ENCODE measurements at regions not wholly inside any gene's neighbourhood (a gene's known extent, or its start where the extent isn't known, plus 50 kb on each side); places are given as distances from the start of the nearest gene placed in this dataset.

- H3K27me3 ChIP-seq: no peaks in the 10 kb centered on the region
- TF ChIP-seq POLR2A (IDR thresholded peaks at IDR 0.05) (no peak), CTCF (IDR thresholded peaks at IDR 0.05) (no peak)
- no peaks in the 10 kb centered on the region for H3K9me3 ChIP-seq
- intact Hi-C loops (cut with DNase I; ENCODE audit: low total_unique reads): no loop called here
- no peaks in the 10 kb centered on the region for H3K4me1 ChIP-seq
- H3K4me3 ChIP-seq: no peak overlapping the region
- H3K27ac ChIP-seq: no peak overlapping the region
- no peaks in the 10 kb centered on the region for H3K36me3 ChIP-seq
- no peak for DNase-seq
Measured at GRCh38 chr3:102599819-102600576, 165.2 kb downstream of the ZPLD1 start.

- Histone ChIP-seq H3K4me1 (no peaks in the 10 kb centered on the region), H3K9me3 (no peaks in the 10 kb centered on the region), H3K27ac (no peak overlapping the region), H3K36me3 (no peaks in the 10 kb centered on the region), H3K27me3 (no peaks in the 10 kb centered on the region), H3K4me3 (no peak overlapping the region)
- TF ChIP-seq CTCF (IDR thresholded peaks at IDR 0.05): no peak
- no peak for TF ChIP-seq POLR2A (IDR thresholded peaks at IDR 0.05)
- intact Hi-C loops (cut with DNase I; ENCODE audit: low total_unique reads): no loop called here
- no peak for DNase-seq
Measured at GRCh38 chr3:102605153-102605552, 170.3 kb downstream of the ZPLD1 start.

GRCh38 chr3:102608875-102609274, 174.1 kb downstream of the ZPLD1 start:
- no peak for DNase-seq
- H3K36me3 ChIP-seq: no peaks in the 10 kb centered on the region
- no peaks in the 10 kb centered on the region for H3K9me3 ChIP-seq
- H3K4me1 ChIP-seq: no peaks in the 10 kb centered on the region
- TF ChIP-seq POLR2A (IDR thresholded peaks at IDR 0.05): no peak
- H3K4me3 ChIP-seq: no peak overlapping the region
- H3K27me3 ChIP-seq: no peaks in the 10 kb centered on the region
- intact Hi-C loops (cut with DNase I; ENCODE audit: low total_unique reads): no loop called here
- no peak overlapping the region for H3K27ac ChIP-seq

GRCh38 chr3:102614021-102614569, 179.3 kb downstream of the ZPLD1 start:
- Histone ChIP-seq H3K9me3 (no peaks in the 10 kb centered on the region), H3K27me3 (no peaks in the 10 kb centered on the region), H3K4me3 (no peak overlapping the region), H3K36me3 (no peaks in the 10 kb centered on the region), H3K4me1 (no peaks in the 10 kb centered on the region), H3K27ac (no peak overlapping the region)
- DNase-seq: no peak
- no peak for TF ChIP-seq CTCF (IDR thresholded peaks at IDR 0.05)
- intact Hi-C loops (cut with DNase I; ENCODE audit: low total_unique reads): no loop called here

GRCh38 chr3:102614585-102614984, 179.8 kb downstream of the ZPLD1 start:
- H3K4me3 ChIP-seq: no peak overlapping the region
- no peaks in the 10 kb centered on the region for H3K27me3 ChIP-seq
- no peak overlapping the region for H3K27ac ChIP-seq
- no peaks in the 10 kb centered on the region for H3K36me3 ChIP-seq
- DNase-seq: no peak
- H3K9me3 ChIP-seq: no peaks in the 10 kb centered on the region
- intact Hi-C loops (cut with DNase I; ENCODE audit: low total_unique reads): no loop called here
- TF ChIP-seq CTCF (IDR thresholded peaks at IDR 0.05): no peak
- no peak for TF ChIP-seq POLR2A (IDR thresholded peaks at IDR 0.05)
- H3K4me1 ChIP-seq: no peaks in the 10 kb centered on the region
